Activated CD8-positive, alpha-beta T cell treated with anti-CD3 and anti-CD28 coated beads for 36 hours (primary cell): ENCODE measurements at regions not wholly inside any gene's neighbourhood (a gene's known extent, or its start where the extent isn't known, plus 50 kb on each side); places are given as distances from the start of the nearest gene placed in this dataset.

Source experiments
- ATAC-seq: fragments of 200-7000 bp; cut with Tn5 transposase; one replicate; pipeline ENCODE4 v1.10.0; 2021; ENCODE audit warnings: mild to moderate bottlenecking, moderate library complexity
- CTCF ChIA-PET: fragments of 350-600 bp; sonication (Branson Sonifier 250); formaldehyde crosslinking; loops from one replicate; lab custom pipeline; 2021; ENCODE audit warnings: antibody characterized with exemption; lab: Charles Lee
- POLR2A ChIA-PET: fragments of 350-600 bp; sonication (Branson Sonifier 250); formaldehyde crosslinking; loops from one replicate; lab custom pipeline; 2021; ENCODE audit warnings: antibody characterized with exemption; lab: Charles Lee
- DNase-seq: peaks from one replicate; pipeline ENCODE4 v3.0.0-alpha.2; 2020
- H3K27ac Mint-ChIP-seq: one replicate; pipeline ENCODE4 v1.8.0; 2021; ENCODE audit warnings: mild to moderate bottlenecking, mixed read lengths
- H3K27me3 Mint-ChIP-seq: one replicate; pipeline ENCODE4 v1.8.0; 2021; ENCODE audit warnings: mixed read lengths
- H3K36me3 Mint-ChIP-seq: one replicate; pipeline ENCODE4 v1.8.0; 2021; ENCODE audit warnings: low read depth, mixed read lengths
- H3K4me1 Mint-ChIP-seq: one replicate; pipeline ENCODE4 v1.8.0; 2021; ENCODE audit warnings: low read depth, mixed read lengths
- H3K4me3 Mint-ChIP-seq: one replicate; pipeline ENCODE4 v1.8.0; 2021; ENCODE audit warnings: mild to moderate bottlenecking, moderate library complexity, mixed read lengths
- H3K9me3 Mint-ChIP-seq: one replicate; pipeline ENCODE4 v1.8.0; 2021; ENCODE audit warnings: mixed read lengths
- CTCF ChIP-seq: fragments of 200-600 bp; IDR thresholded peaks from one replicate; pipeline ENCODE4 v1.8.0; 2022; ENCODE audit warnings: antibody characterized with exemption, mild to moderate bottlenecking
- intact Hi-C: fragments of 100-400 bp; cut with micrococcal nuclease; formaldehyde crosslinking; loops from one replicate; pipeline ENCODE4 v1.10.0; 2022

- CTCF ChIA-PET, result no interaction called here
- Mint-ChIP-seq H3K36me3 (no peaks in the 10 kb centered on the region), H3K27me3 (no peaks in the 10 kb centered on the region), H3K4me1 (no peaks in the 10 kb centered on the region), H3K4me3 (no peak overlapping the region), H3K9me3 (peaks cover 10% of the 10 kb centered on the region), H3K27ac (no peak overlapping the region)
- POLR2A ChIA-PET, result no interaction called here
- DNase-seq (no peak), ATAC-seq (no peak)
- intact Hi-C loops, result no loop called here
- no peak for TF ChIP-seq CTCF
Observed at GRCh38 chr5:106658150-106658549, 1012.6 kb downstream of the EFNA5 start.

- intact Hi-C loops, result no loop called here
- no peak for ATAC-seq
- no peaks in the 10 kb centered on the region for H3K27me3 Mint-ChIP-seq
Observed at GRCh38 chr5:106656821-106657220, 1013.9 kb downstream of the EFNA5 start.

GRCh38 chr5:106649031-106649430 is 1021.7 kb downstream of the EFNA5 start:
- DNase-seq (no peak), ATAC-seq (no peak)
- H3K4me3 Mint-ChIP-seq, result no peak overlapping the region
- H3K27ac Mint-ChIP-seq, result no peak overlapping the region
- TF ChIP-seq CTCF, result no peak
- POLR2A ChIA-PET, result no interaction called here
- peaks cover 5% of the 10 kb centered on the region for H3K9me3 Mint-ChIP-seq
- CTCF ChIA-PET, result no interaction called here
- H3K36me3 Mint-ChIP-seq, result no peaks in the 10 kb centered on the region
- H3K4me1 Mint-ChIP-seq, result no peaks in the 10 kb centered on the region
- H3K27me3 Mint-ChIP-seq, result no peaks in the 10 kb centered on the region
- intact Hi-C loops, result no loop called here

More at GRCh38 chr5:106656821-106657220, 1013.9 kb downstream of the EFNA5 start:
- TF ChIP-seq CTCF, result no peak
- CTCF ChIA-PET, result no interaction called here
- Mint-ChIP-seq H3K4me3 (no peak overlapping the region), H3K27ac (no peak overlapping the region), H3K36me3 (no peaks in the 10 kb centered on the region), H3K4me1 (no peaks in the 10 kb centered on the region), H3K9me3 (peaks cover 10% of the 10 kb centered on the region)
- no peak for DNase-seq
- POLR2A ChIA-PET, result no interaction called here

GRCh38 chr5:106648401-106648800 is 1022.3 kb downstream of the EFNA5 start:
- Mint-ChIP-seq H3K4me1 (no peaks in the 10 kb centered on the region), H3K27ac (no peak overlapping the region), H3K36me3 (no peaks in the 10 kb centered on the region), H3K4me3 (no peak overlapping the region), H3K27me3 (no peaks in the 10 kb centered on the region), H3K9me3 (peaks cover 3% of the 10 kb centered on the region)
- ATAC-seq (no peak), DNase-seq (no peak)
- intact Hi-C loops, result no loop called here
- ChIA-PET POLR2A (no interaction called here), CTCF (no interaction called here)
- no peak for TF ChIP-seq CTCF

GRCh38 chr5:106646106-106646505 is 1024.6 kb downstream of the EFNA5 start:
- DNase-seq (no peak), ATAC-seq (no peak)
- Mint-ChIP-seq H3K9me3 (no peaks in the 10 kb centered on the region), H3K27me3 (no peaks in the 10 kb centered on the region), H3K36me3 (no peaks in the 10 kb centered on the region), H3K4me3 (no peak overlapping the region), H3K4me1 (no peaks in the 10 kb centered on the region), H3K27ac (no peak overlapping the region)
- ChIA-PET CTCF (no interaction called here), POLR2A (no interaction called here)
- TF ChIP-seq CTCF, result no peak
- intact Hi-C loops, result no loop called here
